ENCODE measurements at regions not wholly inside any gene's neighbourhood (a gene's known extent, or its start where the extent isn't known, plus 50 kb on each side); places are given as distances from the start of the nearest gene placed in this dataset.

GRCh38 chr12:77599782-77600467 lies 230.8 kb upstream of the NAV3 start:
- TF ChIP-seq, protein P1, sequence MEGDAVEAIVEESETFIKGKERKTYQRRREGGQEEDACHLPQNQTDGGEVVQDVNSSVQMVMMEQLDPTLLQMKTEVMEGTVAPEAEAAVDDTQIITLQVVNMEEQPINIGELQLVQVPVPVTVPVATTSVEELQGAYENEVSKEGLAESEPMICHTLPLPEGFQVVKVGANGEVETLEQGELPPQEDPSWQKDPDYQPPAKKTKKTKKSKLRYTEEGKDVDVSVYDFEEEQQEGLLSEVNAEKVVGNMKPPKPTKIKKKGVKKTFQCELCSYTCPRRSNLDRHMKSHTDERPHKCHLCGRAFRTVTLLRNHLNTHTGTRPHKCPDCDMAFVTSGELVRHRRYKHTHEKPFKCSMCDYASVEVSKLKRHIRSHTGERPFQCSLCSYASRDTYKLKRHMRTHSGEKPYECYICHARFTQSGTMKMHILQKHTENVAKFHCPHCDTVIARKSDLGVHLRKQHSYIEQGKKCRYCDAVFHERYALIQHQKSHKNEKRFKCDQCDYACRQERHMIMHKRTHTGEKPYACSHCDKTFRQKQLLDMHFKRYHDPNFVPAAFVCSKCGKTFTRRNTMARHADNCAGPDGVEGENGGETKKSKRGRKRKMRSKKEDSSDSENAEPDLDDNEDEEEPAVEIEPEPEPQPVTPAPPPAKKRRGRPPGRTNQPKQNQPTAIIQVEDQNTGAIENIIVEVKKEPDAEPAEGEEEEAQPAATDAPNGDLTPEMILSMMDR (IDR thresholded peaks at IDR 0.05; ENCODE audit: borderline replicate concordance, extremely low read depth, low read length, poor library complexity, severe bottlenecking): no peak
- no peak for TF ChIP-seq EZH2 (IDR thresholded peaks at IDR 0.05; ENCODE audit: borderline replicate concordance, low read depth, low read length, severe bottlenecking)
